DLD1 (cell line): ENCODE measurements at regions not wholly inside any gene's neighbourhood (a gene's known extent, or its start where the extent isn't known, plus 50 kb on each side); places are given as distances from the start of the nearest gene placed in this dataset.
"Not testable (repeated sequence)": the region's sequence is repeated elsewhere in the genome, so short reads cannot be mapped to it uniquely, and the experiment has no call there.

Experiments used
- in situ Hi-C: cut with HindIII; loops from 2 replicates; pipeline ENCODE4 v1.10.0; 2017; ENCODE audit warnings: low sequenced_read_pairs

DNA sequence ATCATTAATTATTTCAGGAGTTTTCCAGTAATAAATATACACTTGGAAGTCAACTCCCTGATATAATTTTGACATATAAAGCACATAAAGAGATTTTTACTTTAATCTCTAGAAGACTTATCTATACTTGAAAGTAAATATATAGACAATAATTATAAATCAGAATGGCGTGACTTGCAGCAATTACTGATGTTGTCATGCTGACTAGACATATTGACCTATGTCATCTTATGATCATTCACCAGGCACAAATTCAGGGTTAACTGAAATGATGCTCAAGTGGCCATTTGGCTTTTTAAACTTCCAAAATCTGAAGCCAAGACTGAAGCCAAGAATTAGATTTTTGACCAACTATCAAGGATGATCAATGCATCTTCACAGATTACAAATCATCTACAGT is 192.2 kb downstream of the MCHR2 start:
- in situ Hi-C loops: no loop called here

DNA sequence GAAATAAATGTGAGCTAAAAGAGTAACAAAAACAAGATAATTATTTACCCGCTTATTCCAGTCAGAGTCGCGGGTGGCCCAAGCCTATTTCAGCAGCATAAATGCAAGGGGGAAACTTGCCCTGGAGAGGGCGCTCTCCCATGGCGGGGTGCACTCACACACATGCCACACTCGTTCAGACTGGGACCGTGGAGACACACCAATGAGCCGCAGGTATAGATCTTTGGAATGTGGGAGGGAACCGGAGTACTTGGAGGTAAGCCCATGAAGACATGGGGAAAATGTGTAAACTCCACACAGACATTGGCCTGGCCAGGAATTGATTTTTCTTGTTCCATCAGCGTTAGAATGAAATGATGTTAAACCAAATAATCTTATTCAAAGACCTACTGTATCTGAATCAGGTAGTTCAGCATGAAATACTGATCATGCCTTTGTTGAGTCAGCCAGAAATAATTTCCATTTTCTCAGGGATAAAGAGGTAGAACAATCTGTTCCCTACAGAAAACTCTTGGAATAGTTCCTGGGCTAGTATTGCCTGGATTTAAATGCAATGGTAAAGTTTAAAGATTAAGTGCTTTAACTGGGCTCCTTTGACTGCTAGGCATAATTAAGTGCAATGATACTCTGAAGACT is 191.5 kb downstream of the MCHR2 start:
- in situ Hi-C loops: no loop called here

DNA sequence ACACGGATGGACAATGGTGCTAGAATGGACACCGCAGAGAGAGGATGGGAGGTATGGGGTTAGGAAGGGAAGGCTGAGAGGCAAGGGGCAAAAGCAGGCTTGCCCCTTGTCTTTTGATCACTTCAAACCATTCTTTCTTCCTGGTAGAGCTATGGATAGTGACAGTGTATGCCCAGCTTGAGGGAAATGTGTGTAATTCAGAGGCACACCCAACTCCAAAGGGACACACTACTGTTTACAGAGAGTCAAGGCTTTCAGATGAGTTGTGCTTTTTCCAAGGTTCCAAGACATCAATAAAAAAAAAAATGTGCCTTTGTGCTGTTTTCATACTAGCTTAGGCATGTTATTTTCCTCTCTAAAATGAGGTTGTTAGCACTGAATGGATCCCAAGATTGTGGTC is 185.0 kb downstream of the MCHR2 start:
- in situ Hi-C loops: no loop called here

DNA sequence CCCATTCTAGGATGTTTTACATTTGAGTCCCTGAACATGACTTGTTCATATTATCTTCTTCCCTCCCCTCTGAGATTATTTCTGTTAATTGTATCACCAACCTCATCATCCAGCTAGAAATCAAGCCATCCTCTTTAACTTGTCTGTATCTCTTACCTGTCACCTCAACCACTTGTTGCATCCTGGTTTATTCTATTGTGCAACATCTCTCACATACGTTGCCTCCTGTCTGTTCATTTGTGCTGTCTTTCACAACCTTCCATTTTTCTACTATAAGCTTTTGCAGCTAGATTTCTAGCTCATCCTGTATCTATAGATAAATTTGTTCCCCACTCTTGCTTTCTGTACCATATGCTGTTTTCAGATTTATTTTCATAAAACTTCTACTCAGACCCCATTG is 183.7 kb downstream of the MCHR2 start:
- in situ Hi-C loops: no loop called here

DNA sequence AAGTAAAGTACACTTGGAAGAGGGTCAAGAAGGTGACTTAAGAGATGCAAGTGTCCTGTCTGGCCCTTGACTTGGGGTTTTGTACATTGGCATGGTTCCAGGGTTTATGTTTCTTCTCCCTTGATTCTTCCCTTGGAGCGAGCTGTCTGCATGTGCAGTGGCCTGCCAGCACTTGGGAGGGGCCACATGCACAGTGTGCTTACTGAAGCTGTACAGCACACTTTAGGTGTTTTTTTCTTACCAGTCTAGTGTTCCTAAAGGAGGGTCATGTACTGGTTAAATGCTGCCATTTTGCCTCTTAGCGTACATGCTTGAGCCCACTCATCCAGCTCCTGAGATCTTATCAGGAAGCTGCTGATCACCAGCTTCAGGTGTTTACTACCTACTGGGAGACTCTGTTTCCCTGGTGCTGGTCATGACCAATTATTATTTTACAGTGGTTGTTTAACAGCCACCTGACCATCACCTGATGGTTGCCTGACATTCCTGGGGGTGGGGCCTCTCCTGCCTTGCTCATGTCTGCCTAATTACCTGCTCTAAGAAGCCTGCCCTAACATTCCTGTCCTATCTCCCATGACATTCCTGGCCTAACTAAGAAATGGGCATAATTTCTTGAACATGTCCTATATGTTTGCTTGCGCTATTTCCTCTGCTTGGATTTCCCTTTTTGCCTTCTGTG is 182.9 kb downstream of the MCHR2 start:
- in situ Hi-C loops: no loop called here

DNA sequence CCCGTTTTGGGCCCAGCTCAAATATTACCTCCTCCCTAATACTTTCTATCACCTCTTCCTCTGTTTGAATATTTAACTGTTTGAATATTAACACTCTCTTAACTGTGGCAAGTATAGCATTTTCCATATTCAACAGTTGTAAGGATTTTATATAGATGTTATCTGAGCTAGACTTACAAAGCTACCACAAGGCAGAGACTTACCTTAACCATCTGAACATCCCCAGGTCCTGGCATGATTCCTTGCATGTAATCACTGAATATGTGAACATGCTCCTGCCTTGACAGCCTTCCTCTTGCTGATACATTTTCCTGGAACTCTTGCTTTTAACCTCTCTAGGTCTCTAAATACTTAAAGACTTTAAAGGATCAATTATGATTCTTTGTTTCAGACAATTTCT is 182.4 kb downstream of the MCHR2 start:
- in situ Hi-C loops: no loop called here

DNA sequence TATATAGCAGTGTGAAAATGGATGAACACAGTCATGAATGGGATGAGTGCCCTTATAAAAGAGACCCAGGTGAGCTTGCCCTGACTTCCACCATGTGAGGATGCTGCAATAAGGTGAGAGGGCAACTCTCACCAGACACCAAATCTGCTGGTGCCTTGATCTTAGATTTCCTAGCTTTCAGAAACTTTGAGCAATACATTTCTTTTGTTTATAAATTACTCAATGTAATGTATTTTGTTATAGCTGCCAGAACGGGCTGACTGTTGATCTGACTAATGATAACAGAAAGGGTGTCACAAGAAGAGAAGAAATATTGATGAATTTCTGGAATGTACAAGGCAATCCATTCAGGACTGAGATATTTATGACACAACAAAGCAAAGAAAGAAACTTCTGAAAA is 180.5 kb downstream of the MCHR2 start:
- in situ Hi-C loops: no loop called here

DNA sequence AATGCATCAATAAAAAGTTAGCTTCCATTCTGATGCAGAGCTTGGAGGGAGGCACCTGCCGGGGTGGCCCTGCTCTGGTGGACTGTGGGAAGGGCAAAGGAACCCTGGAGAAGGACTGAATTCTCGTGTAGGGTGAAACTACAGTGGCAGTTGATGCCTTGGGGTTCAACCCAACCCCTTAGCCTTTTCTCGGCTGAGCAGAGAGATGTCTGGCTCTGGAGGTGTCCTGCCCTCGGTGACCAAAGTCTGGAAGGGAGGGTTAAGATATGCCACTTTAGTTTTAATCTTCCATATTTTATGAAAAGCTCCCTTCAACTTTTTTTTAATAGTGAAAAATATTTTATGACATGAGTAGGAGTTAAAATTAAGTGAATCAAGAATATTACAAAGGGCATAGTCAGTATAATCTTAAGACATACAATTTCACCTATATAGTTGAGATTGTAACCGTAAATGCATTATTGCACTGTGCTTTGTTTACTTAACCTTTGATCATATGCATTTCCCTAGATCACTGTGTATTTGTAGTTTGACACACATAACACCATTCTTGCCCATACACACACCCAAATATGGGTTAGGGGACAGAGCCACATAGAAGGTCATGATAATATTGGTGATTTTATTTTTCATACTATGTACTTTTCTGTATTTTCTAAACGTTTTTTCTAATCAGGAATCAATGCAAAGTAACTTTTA is 179.6 kb downstream of the MCHR2 start:
- in situ Hi-C loops: no loop called here

DNA sequence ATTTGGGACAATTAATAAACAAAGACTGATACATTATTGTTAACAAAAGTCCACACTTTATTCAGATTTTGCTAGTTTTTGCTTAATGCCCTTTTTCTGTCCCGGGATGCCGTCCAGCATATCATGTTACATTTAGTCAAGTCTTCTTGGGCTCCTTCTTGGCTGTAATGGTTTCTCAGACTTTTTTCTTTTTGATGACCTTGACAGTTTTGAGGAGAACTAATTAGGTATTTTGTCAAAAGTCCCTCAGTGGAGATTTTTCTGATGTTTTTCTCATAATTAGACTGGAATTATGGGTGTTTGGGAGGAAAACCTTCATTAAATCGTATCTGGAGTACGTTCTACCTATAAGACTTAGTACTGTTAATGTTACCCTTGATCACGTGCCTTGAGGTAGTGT is 177.2 kb downstream of the MCHR2 start:
- in situ Hi-C loops: no loop called here

DNA sequence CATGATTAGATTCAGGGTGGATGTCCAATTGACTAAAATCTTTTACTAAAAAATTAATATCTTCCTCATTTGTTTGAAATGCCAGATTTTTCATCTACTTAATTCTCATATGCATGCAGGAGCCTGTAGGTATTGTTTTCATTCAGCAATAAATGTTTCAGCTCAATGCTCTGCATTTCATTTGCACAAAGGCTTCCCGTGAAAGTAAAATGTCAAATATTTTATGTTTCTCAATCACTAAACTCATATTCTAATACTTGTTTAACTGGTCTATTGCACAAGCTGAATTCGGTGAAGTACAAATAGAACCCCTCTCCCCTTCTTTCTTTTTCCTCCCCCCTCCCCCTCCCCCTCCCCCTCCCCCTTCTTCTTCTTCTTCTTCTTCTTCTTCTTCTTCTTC is 175.9 kb downstream of the MCHR2 start:
- in situ Hi-C loops: no loop called here

DNA sequence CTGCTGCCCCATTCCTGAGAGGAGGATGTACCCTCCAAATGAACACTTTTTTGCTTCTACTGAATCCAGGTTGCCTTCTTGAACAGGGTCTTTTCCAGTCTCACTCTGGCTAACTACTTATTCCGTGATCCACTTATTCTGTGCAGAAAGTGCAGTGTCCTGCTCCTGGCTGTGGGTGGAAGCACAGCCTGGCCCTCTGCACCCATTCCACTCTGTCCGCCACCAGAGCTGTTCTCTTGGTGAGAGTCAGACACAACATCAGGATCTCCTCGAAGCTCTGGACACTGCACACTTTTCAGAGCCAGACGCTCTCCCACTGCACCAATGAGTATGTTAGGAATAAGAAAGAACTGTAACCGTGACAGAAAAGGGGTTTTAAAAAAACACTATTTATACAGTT is 174.2 kb downstream of the MCHR2 start:
- in situ Hi-C loops: no loop called here

DNA sequence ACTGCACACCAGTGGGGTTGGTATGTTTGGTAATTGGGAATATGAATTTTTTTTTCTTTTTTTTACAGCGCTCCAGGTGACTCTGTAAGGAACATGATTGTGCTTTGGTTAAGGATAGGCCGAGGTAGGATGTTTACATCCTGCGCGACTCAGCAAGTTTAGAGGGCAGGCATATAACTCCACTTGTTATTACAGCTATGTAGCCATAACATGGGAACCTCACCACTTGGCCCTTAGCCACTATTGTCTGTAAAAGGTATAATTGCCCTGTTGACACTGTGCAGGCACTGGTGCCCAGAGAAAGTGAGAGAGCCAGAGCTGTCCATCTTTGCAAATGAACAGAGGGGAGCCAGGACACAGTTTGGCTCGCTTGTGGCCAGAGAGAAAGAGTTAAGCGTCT is 172.9 kb downstream of the MCHR2 start:
- in situ Hi-C loops: no loop called here

DNA sequence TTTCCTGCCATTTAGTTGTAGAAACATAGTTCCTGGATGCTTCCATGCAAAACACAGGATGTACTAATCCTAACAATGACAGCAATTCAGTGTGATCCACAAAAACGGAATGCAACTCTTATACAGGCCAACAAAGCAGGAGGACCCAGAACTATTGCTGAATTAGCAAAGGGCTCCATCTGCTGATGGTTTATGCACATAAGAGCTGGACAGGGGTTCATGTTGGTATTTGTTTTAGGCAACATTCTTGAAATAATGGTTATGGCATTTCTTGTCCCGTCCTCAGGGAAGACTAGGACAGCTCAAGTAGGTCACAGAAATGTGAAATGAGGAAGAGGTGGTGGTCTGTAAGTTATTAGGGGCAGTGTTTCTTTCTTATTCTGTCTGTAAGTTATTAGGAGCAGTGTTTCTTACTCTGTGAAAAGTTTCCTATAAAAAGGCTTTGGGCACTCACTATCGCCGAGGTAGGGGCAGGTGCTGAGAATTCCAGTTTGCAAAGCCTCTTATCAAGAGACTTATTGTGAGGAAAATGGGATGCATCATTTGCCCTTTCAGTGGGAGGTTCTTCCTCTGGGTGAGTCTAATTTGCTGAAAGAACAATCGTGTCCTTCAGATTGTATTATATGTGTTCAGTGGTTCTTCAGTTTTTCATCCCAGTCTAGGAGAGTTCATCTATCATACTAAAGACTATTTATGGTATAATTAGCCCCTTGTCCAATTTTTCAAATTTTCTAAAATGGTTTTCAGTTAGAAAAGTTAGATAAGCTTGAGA is 171.1 kb downstream of the MCHR2 start:
- in situ Hi-C loops: no loop called here

DNA sequence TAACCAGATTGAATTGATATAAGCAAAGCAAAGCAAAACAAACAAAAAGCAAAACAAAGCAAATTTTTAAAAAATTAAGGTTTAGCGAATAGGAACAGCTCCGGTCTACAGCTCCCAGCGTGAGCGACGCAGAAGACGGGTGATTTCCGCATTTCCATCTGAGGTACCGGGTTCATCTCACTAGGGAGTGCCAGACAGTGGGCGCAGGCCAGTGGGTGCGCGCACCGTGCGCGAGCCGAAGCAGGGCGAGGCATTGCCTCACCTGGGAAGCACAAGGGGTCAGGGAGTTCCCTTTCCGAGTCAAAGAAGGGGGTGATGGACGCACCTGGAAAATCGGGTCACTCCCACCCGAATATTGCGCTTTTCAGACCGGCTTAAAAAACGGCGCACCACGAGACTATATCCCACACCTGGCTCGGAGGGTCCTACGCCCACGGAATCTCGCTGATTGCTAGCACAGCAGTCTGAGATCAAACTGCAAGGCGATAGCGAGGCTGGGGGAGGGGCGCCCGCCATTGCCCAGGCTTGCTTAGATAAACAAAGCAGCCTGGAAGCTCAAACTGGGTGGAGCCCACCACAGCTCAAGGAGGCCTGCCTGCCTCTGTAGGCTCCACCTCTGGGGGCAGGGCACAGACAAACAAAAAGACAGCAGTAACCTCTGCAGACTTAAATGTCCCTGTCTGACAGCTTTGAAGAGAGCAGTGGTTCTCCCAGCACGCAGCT is 170.3 kb downstream of the MCHR2 start:
- in situ Hi-C loops: not testable (repeated sequence)

DNA sequence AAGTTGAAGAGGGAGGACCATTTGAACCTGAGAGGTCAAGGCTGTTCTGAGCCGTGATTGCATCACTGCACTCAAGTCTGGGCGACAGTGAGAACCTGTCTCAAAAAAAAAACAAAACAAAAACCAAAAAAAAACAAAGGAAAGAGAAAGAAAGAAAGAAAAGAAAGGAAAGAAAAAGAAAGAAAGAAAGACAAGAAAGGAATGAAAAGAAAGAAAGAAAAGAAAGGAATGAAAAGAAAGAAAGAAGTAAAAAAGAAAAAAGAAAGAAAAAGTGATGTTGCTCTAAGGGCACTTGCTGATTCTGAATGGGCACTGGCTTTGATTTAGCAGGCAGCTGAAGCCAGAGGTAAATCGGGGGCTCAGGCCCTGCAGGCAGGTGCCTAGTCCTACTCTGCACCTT is 161.0 kb downstream of the MCHR2 start:
- in situ Hi-C loops: no loop called here

DNA sequence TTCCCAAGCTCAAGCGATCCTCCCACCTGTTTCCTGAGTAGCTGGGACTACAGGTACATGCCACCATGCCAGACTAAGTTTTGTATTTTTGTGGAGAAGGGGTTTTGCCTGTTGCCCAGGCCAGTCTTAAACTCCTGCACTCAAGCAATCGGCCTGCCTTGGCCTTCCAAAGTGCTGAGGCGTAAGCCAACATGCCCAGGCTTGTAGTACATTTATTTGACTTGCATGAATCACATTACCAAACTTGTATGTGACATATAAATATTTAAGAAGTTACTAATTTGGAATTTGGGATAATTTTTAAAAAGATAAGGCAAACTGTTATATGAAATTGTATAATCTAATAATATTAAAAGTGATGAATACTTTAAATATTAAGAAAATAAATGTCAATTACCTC is 157.6 kb downstream of the MCHR2 start:
- in situ Hi-C loops: no loop called here

DNA sequence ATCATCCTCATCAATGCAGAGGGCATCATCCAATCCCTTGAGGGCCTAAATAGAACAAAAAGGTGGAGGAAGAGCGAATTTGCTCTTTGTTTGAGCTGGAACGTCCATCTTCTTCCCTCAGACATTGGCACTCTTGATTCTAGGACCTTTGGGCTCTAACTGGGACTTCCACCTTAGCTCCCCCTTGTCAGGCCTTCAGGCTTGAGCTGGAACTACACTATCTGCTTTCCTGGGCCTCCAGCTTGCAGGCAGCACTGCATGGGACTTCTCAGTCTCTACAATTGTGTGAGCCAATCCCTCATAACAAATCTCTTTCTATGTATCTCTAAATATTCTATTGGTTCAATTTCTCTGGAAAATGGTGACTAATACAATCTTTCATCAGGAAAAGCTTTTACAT is 155.4 kb downstream of the MCHR2 start:
- in situ Hi-C loops: no loop called here

DNA sequence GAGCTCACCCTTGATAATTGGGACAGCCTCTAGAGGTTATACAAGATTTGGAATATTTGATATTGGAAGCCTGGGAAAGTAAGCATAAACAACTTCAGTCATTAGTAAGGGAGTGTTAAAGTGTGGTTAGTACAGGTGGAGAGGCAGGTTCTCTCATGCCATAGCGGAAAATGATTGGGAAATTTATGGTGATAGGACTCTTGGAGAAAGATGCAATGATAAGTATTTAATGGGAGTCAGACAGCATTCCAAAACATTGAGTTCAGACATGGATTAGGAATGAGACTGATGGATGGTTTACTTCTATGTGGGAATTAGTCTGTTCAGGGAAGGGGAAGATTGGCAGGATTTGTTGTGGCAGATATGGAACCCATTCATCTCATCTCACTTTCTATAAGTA is 152.7 kb downstream of the MCHR2 start:
- in situ Hi-C loops: no loop called here

DNA sequence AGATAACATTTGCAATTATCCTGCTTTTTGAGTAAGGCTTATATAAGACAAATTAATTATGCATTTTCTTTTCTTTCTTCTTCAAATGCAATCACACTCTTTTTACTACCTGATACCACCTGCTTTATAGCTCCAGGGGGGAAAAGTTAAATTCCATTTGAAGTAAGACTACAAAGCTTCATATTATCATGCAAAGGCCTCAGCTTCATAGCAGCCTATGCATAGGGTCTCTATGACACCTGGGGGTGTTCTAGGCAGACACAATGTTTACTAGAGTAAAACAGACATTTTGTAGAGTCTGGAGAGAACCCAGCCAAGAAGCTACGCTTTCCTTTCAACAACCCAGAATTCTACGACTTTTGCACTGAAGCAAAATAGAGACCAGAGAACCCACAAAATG is 148.0 kb downstream of the MCHR2 start:
- in situ Hi-C loops: no loop called here

DNA sequence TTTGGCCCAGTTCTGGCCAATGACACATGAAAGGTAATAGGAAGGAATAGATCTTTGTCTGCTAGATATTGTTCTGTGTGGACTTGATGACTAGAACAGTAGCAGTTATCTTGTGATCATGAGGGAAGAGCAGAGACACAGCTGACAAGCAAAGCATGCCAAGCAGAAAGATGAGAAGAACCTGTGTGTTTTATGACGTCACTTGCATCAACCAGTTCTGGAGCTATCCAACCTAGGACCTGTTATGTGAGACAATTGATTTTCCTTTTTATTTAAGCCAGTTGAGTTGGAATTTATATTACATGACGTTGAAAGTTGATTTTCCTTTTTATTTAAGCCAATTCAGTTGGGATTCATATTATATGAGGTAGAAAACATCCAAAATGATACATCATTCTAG is 143.2 kb downstream of the MCHR2 start:
- in situ Hi-C loops: no loop called here

DNA sequence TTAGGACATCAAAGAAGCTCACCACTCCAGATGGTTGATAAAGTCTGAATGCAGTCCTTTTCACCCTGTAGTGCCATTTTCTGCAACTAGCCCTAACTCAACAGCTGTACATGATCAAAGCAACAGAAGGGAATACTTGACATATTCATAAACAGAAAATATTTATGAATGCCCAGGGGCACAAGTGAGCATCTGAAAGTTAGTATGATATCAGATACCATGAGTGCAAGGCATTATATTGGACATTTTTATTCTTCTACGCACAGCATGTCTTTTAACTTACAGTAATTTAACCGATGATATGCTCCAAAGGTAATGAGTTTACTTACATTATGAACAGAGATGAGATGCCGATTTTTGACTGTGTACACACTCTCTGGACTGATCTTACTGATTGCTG is 142.0 kb downstream of the MCHR2 start:
- in situ Hi-C loops: no loop called here
